Mammary epithelial cell (primary cell): ENCODE measurements at regions not wholly inside any gene's neighbourhood (a gene's known extent, or its start where the extent isn't known, plus 50 kb on each side); places are given as distances from the start of the nearest gene placed in this dataset.

Experiments
- CTCF ChIP-seq, 2 donors: IDR thresholded peaks in 1 of 2; conservative IDR thresholded peaks in 1 of 2; 2 replicates each; pipeline ENCODE4 v1.5.1; 2011 to 2012; ENCODE audit warnings: inconsistent platforms in 2 of 2, low read length in 2 of 2, mild to moderate bottlenecking in 2 of 2, control low read depth in 1 of 2, low read depth in 1 of 2; ENCODE audit not compliant: insufficient read depth in 1 of 2; ENCODE audit errors: extremely low read depth in 1 of 2
- EZH2 ChIP-seq: IDR thresholded peaks from 2 replicates; pipeline ENCODE4 v1.6.1; 2012; ENCODE audit warnings: low read length, inconsistent platforms, borderline replicate concordance

GRCh38 chr7:113200281-113200680 is 81.9 kb upstream of the SMIM30 start:
- TF ChIP-seq CTCF (conservative IDR thresholded peaks at IDR 0.05 in 1 of 2, IDR thresholded peaks at IDR 0.05 in 1 of 2; ENCODE audit: extremely low read depth in 1 of 2, insufficient read depth in 1 of 2, low read depth in 1 of 2, low read length in 2 of 2) (no peak), EZH2 (no peak)
